Type B pancreatic cell (in vitro differentiated cells): ENCODE measurements at regions not wholly inside any gene's neighbourhood (a gene's known extent, or its start where the extent isn't known, plus 50 kb on each side); places are given as distances from the start of the nearest gene placed in this dataset.

Experiments used
- DNase-seq: peaks from one replicate; pipeline ENCODE4 v3.0.0; 2021; ENCODE audit warnings: mixed read lengths; ENCODE audit not compliant: unreplicated experiment; ENCODE audit errors: extremely low spot score
- H3K27ac Mint-ChIP-seq: 2 replicates; pipeline ENCODE4 v1.8.0; 2021; ENCODE audit warnings: mild to moderate bottlenecking, mixed read lengths
- H3K27me3 Mint-ChIP-seq: 2 replicates; pipeline ENCODE4 v1.8.0; 2021; ENCODE audit warnings: mixed read lengths
- H3K36me3 Mint-ChIP-seq: 2 replicates; pipeline ENCODE4 v1.8.0; 2021; ENCODE audit warnings: mixed read lengths
- H3K4me1 Mint-ChIP-seq: one replicate; pipeline ENCODE4 v1.8.0; 2021; ENCODE audit warnings: mixed read lengths; ENCODE audit not compliant: unreplicated experiment
- H3K4me3 Mint-ChIP-seq: 2 replicates; pipeline ENCODE4 v1.8.0; 2021; ENCODE audit warnings: mild to moderate bottlenecking, mixed read lengths
- H3K9me3 Mint-ChIP-seq: 2 replicates; pipeline ENCODE4 v1.8.0; 2021; ENCODE audit warnings: mixed read lengths
- CTCF ChIP-seq: fragments of 200-600 bp; sonication (generic); conservative IDR thresholded peaks from 2 replicates; pipeline ENCODE4 v1.5.0; 2021; ENCODE audit warnings: antibody characterized with exemption, mild to moderate bottlenecking

GRCh38 chr2:145088756-145089155 is 568.8 kb upstream of the ZEB2 start:
- peaks cover 6% of the 10 kb centered on the region for H3K4me1 Mint-ChIP-seq
- H3K27ac Mint-ChIP-seq: no peak overlapping the region
- H3K4me3 Mint-ChIP-seq: no peak overlapping the region
- TF ChIP-seq CTCF: no peak
- DNase-seq: no peak
- H3K9me3 Mint-ChIP-seq: peaks cover 4% of the 10 kb centered on the region
- peaks cover 4% of the 10 kb centered on the region for H3K27me3 Mint-ChIP-seq
- no peaks in the 10 kb centered on the region for H3K36me3 Mint-ChIP-seq

- DNase-seq: no peak
- Mint-ChIP-seq H3K27ac (no peak overlapping the region), H3K36me3 (no peaks in the 10 kb centered on the region), H3K9me3 (peaks cover 4% of the 10 kb centered on the region), H3K4me1 (peaks cover 6% of the 10 kb centered on the region), H3K27me3 (peaks cover 4% of the 10 kb centered on the region), H3K4me3 (no peak overlapping the region)
- no peak for TF ChIP-seq CTCF
Observed at GRCh38 chr2:145086910-145087309, 567.0 kb upstream of the ZEB2 start.

GRCh38 chr2:145085612-145086011 is 565.7 kb upstream of the ZEB2 start:
- no peak for TF ChIP-seq CTCF
- H3K4me3 Mint-ChIP-seq: no peak overlapping the region
- peaks cover 3% of the 10 kb centered on the region for H3K9me3 Mint-ChIP-seq
- H3K27ac Mint-ChIP-seq: no peak overlapping the region
- DNase-seq: no peak
- peaks cover 4% of the 10 kb centered on the region for H3K27me3 Mint-ChIP-seq
- peaks cover 6% of the 10 kb centered on the region for H3K4me1 Mint-ChIP-seq
- H3K36me3 Mint-ChIP-seq: no peaks in the 10 kb centered on the region

GRCh38 chr2:145080426-145080825 is 560.5 kb upstream of the ZEB2 start:
- Mint-ChIP-seq H3K27ac (no peak overlapping the region), H3K27me3 (no peaks in the 10 kb centered on the region), H3K9me3 (no peaks in the 10 kb centered on the region), H3K4me3 (no peak overlapping the region), H3K4me1 (no peaks in the 10 kb centered on the region), H3K36me3 (no peaks in the 10 kb centered on the region)
- DNase-seq: no peak
- no peak for TF ChIP-seq CTCF

GRCh38 chr2:145079641-145080040 is 559.7 kb upstream of the ZEB2 start:
- no peak for TF ChIP-seq CTCF
- Mint-ChIP-seq H3K27ac (no peak overlapping the region), H3K9me3 (no peaks in the 10 kb centered on the region), H3K4me1 (no peaks in the 10 kb centered on the region), H3K4me3 (no peak overlapping the region), H3K36me3 (no peaks in the 10 kb centered on the region), H3K27me3 (no peaks in the 10 kb centered on the region)
- DNase-seq: no peak

GRCh38 chr2:145078923-145079322 is 559.0 kb upstream of the ZEB2 start:
- no peaks in the 10 kb centered on the region for H3K36me3 Mint-ChIP-seq
- no peak for DNase-seq
- no peaks in the 10 kb centered on the region for H3K9me3 Mint-ChIP-seq
- TF ChIP-seq CTCF: no peak
- no peak overlapping the region for H3K27ac Mint-ChIP-seq
- no peaks in the 10 kb centered on the region for H3K27me3 Mint-ChIP-seq
- H3K4me3 Mint-ChIP-seq: no peak overlapping the region
- H3K4me1 Mint-ChIP-seq: no peaks in the 10 kb centered on the region
